ENCODE measurements at regions not wholly inside any gene's neighbourhood (a gene's known extent, or its start where the extent isn't known, plus 50 kb on each side); places are given as distances from the start of the nearest gene placed in this dataset.

- Mint-ChIP-seq H3K4me3 (no peak overlapping the region), H3K4me1 (peaks cover 6% of the 10 kb centered on the region), H3K27me3 (no peaks in the 10 kb centered on the region), H3K9me3 (ENCODE audit: insufficient read depth) (no peaks in the 10 kb centered on the region), H3K27ac (no peak overlapping the region)
- no peak overlapping the region for H3K4me3 ChIP-seq (ENCODE audit: control extremely low read depth in 1 of 5, extremely low read depth in 1 of 5, insufficient read depth in 1 of 5, low read depth in 2 of 5, low read length in 4 of 5)
- DNase-seq = no peak
- ChIA-PET POLR2A (interaction anchor here (0.7 kb wide), 1 partner anchor 9 kb away, joined by 10 read pairs; no protein-coding TSS in a partner anchor), CTCF (interaction anchor here (0.7 to 1.8 kb wide), 4 partner anchors 9 to 437 kb away, joined by 3 to 8 read pairs (median 4); no protein-coding TSS in a partner anchor)
- no peaks in the 10 kb centered on the region for H3K4me1 ChIP-seq (ENCODE audit: control insufficient read depth in 2 of 2, insufficient read depth in 2 of 2, low read length in 2 of 2)
- H3K27ac ChIP-seq (ENCODE audit: low read length in 2 of 2) = no peak overlapping the region
- intact Hi-C loops (cut with micrococcal nuclease) = no loop called here
- WGBS (ENCODE audit: insufficient coverage) = 93% methylated on average over 11 of the region's 13 CpGs
- peaks cover 0 to 18% (median 6%) of the 10 kb centered on the region in 3 donors for H3K9me3 ChIP-seq (ENCODE audit: control extremely low read depth in 1 of 3, control insufficient read depth in 2 of 3, insufficient read depth in 1 of 3, low read length in 2 of 3)
- no peaks in the 10 kb centered on the region for H3K36me3 ChIP-seq (replicated peaks in 1 of 2; ENCODE audit: control extremely low read depth in 1 of 2, control insufficient read depth in 1 of 2, extremely low read depth in 1 of 2, insufficient read depth in 2 of 2, low read length in 1 of 2)
- no peak overlapping the region for H2AFZ ChIP-seq (ENCODE audit: insufficient read depth, low read depth, low read length, poor library complexity, severe bottlenecking)
- H4K20me1 ChIP-seq (ENCODE audit: control insufficient read depth, insufficient read depth, low read length, poor library complexity, severe bottlenecking) = no peaks in the 10 kb centered on the region
- no peak overlapping the region for H3K4me2 ChIP-seq (replicated peaks; ENCODE audit: low read depth, low read length, poor library complexity, severe bottlenecking)
- TF ChIP-seq EZH2 (IDR thresholded peaks at IDR 0.05; ENCODE audit: borderline replicate concordance, insufficient read depth, low read depth, low read length, poor library complexity, severe bottlenecking) (no peak), CTCF (IDR thresholded peaks at IDR 0.05) (no peak)
- no peak for ATAC-seq (ENCODE audit: low read depth)
- H3K9ac ChIP-seq (ENCODE audit: low read length) = no peak overlapping the region
- no peaks in the 10 kb centered on the region for H3K79me2 ChIP-seq (ENCODE audit: control insufficient read depth, insufficient read depth, low read length)
- no peaks in the 10 kb centered on the region for H3K27me3 ChIP-seq (replicated peaks in 1 of 4; ENCODE audit: control extremely low read depth in 1 of 4, control insufficient read depth in 3 of 4, insufficient read depth in 4 of 4, low read length in 3 of 4)
These were observed 144.1 kb upstream of the MGAT5 start for GRCh38 chr2:134109725-134110124.

GRCh38 chr2:134110532-134110931, 143.3 kb upstream of the MGAT5 start:
- Mint-ChIP-seq H3K27ac (no peak overlapping the region), H3K9me3 (ENCODE audit: insufficient read depth) (no peaks in the 10 kb centered on the region), H3K4me3 (no peak overlapping the region), H3K4me1 (peaks cover 4% of the 10 kb centered on the region), H3K27me3 (no peaks in the 10 kb centered on the region)
- Histone ChIP-seq H3K27me3 (replicated peaks in 1 of 4; ENCODE audit: control extremely low read depth in 1 of 4, control insufficient read depth in 3 of 4, insufficient read depth in 4 of 4, low read length in 3 of 4) (no peaks in the 10 kb centered on the region), H3K4me1 (ENCODE audit: control insufficient read depth in 2 of 2, insufficient read depth in 2 of 2, low read length in 2 of 2) (no peaks in the 10 kb centered on the region), H3K79me2 (ENCODE audit: control insufficient read depth, insufficient read depth, low read length) (no peaks in the 10 kb centered on the region), H3K4me3 (ENCODE audit: control extremely low read depth in 1 of 5, extremely low read depth in 1 of 5, insufficient read depth in 1 of 5, low read depth in 2 of 5, low read length in 4 of 5) (no peak overlapping the region), H3K4me2 (replicated peaks; ENCODE audit: low read depth, low read length, poor library complexity, severe bottlenecking) (no peak overlapping the region), H4K20me1 (ENCODE audit: control insufficient read depth, insufficient read depth, low read length, poor library complexity, severe bottlenecking) (no peaks in the 10 kb centered on the region), H3K9me3 (ENCODE audit: control extremely low read depth in 1 of 3, control insufficient read depth in 2 of 3, insufficient read depth in 1 of 3, low read length in 2 of 3) (peaks cover 0 to 18% (median 6%) of the 10 kb centered on the region in 3 donors), H2AFZ (ENCODE audit: insufficient read depth, low read depth, low read length, poor library complexity, severe bottlenecking) (no peak overlapping the region), H3K27ac (ENCODE audit: low read length in 2 of 2) (no peak overlapping the region), H3K36me3 (replicated peaks in 1 of 2; ENCODE audit: control extremely low read depth in 1 of 2, control insufficient read depth in 1 of 2, extremely low read depth in 1 of 2, insufficient read depth in 2 of 2, low read length in 1 of 2) (no peaks in the 10 kb centered on the region), H3K9ac (ENCODE audit: low read length) (no peak overlapping the region)
- ATAC-seq (ENCODE audit: low read depth) (no peak), DNase-seq (no peak)
- CTCF ChIA-PET = interaction anchor here (1.0 to 1.8 kb wide), 4 partner anchors 8 to 341 kb away, joined by 3 to 8 read pairs (median 4); no protein-coding TSS in a partner anchor
- intact Hi-C loops (cut with micrococcal nuclease) = no loop called here
- POLR2A ChIA-PET = no interaction called here
- TF ChIP-seq EZH2 (IDR thresholded peaks at IDR 0.05; ENCODE audit: borderline replicate concordance, insufficient read depth, low read depth, low read length, poor library complexity, severe bottlenecking) (no peak), CTCF (IDR thresholded peaks at IDR 0.05) (no peak)
- 93% methylated on average over 2 of the region's 3 CpGs for WGBS (ENCODE audit: insufficient coverage)
